Keratinocyte (primary cell): ENCODE measurements at regions not wholly inside any gene's neighbourhood (a gene's known extent, or its start where the extent isn't known, plus 50 kb on each side); places are given as distances from the start of the nearest gene placed in this dataset.

Experiments
- DNase-seq: peaks from one replicate; pipeline ENCODE4 v3.0.0-alpha.2; 2011; ENCODE audit warnings: low read depth, missing footprints, low spot score
- FAIRE-seq: peaks from 2 replicates; lab custom pipeline; 2011; peaks lifted over from hg19 to GRCh38; lab: Jason Lieb, UNC
- H2AFZ ChIP-seq: 2 replicates; pipeline ENCODE4 v1.6.0; 2012; ENCODE audit warnings: low read length, control low read depth, inconsistent platforms; ENCODE audit not compliant: control insufficient read depth
- H3K27ac ChIP-seq: 2 replicates; pipeline ENCODE4 v1.5.1; 2011; ENCODE audit warnings: low read length; ENCODE audit not compliant: control insufficient read depth, insufficient read depth
- H3K27me3 ChIP-seq: 3 replicates; pipeline ENCODE4 v1.6.0; 2011; ENCODE audit warnings: low read length; ENCODE audit not compliant: control insufficient read depth, insufficient read depth; ENCODE audit errors: extremely low read depth
- H3K36me3 ChIP-seq, 2 experiments: 2 replicates in 1 of 2; 3 replicates in 1 of 2; pipeline ENCODE4 v1.5.1; 2011; ENCODE audit warnings: low read length in 2 of 2, mild to moderate bottlenecking in 1 of 2; ENCODE audit not compliant: control insufficient read depth in 2 of 2, insufficient read depth in 2 of 2; ENCODE audit errors: extremely low read depth in 1 of 2
- H3K4me1 ChIP-seq: 3 replicates; pipeline ENCODE4 v1.5.1; 2011; ENCODE audit warnings: low read length; ENCODE audit not compliant: control insufficient read depth, insufficient read depth; ENCODE audit errors: extremely low read depth
- H3K4me2 ChIP-seq: 3 replicates; pipeline ENCODE4 v1.6.0; 2011; ENCODE audit warnings: low read depth, low read length; ENCODE audit not compliant: control insufficient read depth, insufficient read depth; ENCODE audit errors: extremely low read depth
- H3K4me3 ChIP-seq, 3 experiments: fragments of 200-600 bp in 1 of 3; sonication (generic) in 1 of 3; 2 replicates in 2 of 3; 3 replicates in 1 of 3; pipeline ENCODE4 v1.5.1; 2011 to 2016; ENCODE audit warnings: low read length in 3 of 3, mild to moderate bottlenecking in 3 of 3, control low read depth in 2 of 3, inconsistent platforms in 1 of 3, low read depth in 1 of 3, mixed read lengths in 1 of 3, mixed run types in 1 of 3, moderate library complexity in 1 of 3; ENCODE audit not compliant: control insufficient read depth in 2 of 3, insufficient read depth in 2 of 3; ENCODE audit errors: extremely low read depth in 1 of 3
- H3K79me2 ChIP-seq: 2 replicates; pipeline ENCODE4 v1.6.0; 2012; ENCODE audit warnings: low read length; ENCODE audit not compliant: control insufficient read depth, insufficient read depth
- H3K9ac ChIP-seq: 3 replicates; pipeline ENCODE4 v1.6.0; 2011; ENCODE audit warnings: low read length; ENCODE audit not compliant: control insufficient read depth, insufficient read depth; ENCODE audit errors: extremely low read depth
- H3K9me1 ChIP-seq: 3 replicates; pipeline ENCODE4 v1.6.0; 2011; ENCODE audit warnings: low read length; ENCODE audit not compliant: control insufficient read depth, insufficient read depth; ENCODE audit errors: extremely low read depth
- H3K9me3 ChIP-seq: 2 replicates; pipeline ENCODE4 v1.5.1; 2012; ENCODE audit warnings: low read depth, low read length; ENCODE audit not compliant: control insufficient read depth
- H4K20me1 ChIP-seq: 3 replicates; pipeline ENCODE4 v1.6.0; 2011; ENCODE audit warnings: low read length; ENCODE audit not compliant: control insufficient read depth, insufficient read depth; ENCODE audit errors: extremely low read depth
- EZH2 ChIP-seq: IDR thresholded peaks from one replicate; pipeline ENCODE4 v1.6.1; 2012; ENCODE audit warnings: inconsistent platforms, mild to moderate bottlenecking, low read length, moderate library complexity
- dilution Hi-C: fragments of 300-500 bp; cut with MboI; formaldehyde crosslinking; loops from one replicate; pipeline ENCODE4 v1.7.0; 2020; ENCODE audit warnings: low sequenced_read_pairs; ENCODE audit not compliant: extremely low pct_ligation_motif_present
- TF ChIP-seq, protein P1 (sequence below), 3 experiments: IDR thresholded peaks in 1 of 3; conservative IDR thresholded peaks in 1 of 3; optimal IDR thresholded peaks in 1 of 3; 2 replicates in 2 of 3; 3 replicates in 1 of 3; pipeline versions ENCODE3 to v1.5.1; 2011; ENCODE audit warnings: low read length in 3 of 3, mild to moderate bottlenecking in 3 of 3, moderate library complexity in 2 of 3, control low read depth in 1 of 3, inconsistent platforms in 1 of 3; ENCODE audit not compliant: insufficient read depth in 2 of 3; ENCODE audit errors: extremely low read depth in 1 of 3

DNA sequence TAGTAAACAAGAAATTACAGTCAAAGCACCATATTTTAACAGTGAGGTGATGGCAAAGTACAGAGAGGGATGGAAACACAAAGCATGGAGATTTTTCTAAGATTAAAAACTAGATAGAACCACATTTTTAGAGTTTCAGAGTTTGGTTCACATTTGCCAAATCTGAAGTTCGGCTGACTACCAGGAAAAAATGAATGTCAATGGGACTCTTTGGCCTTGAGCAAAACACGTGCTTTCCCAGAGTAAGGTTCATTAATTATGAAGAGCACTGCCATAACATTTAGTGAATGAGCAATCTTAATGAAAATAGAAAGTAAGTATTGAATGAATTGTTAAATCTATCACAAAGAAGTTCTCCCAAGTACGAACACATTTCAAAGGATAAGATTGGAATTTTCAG, 571.2 kb upstream of the VRK2 start:
- no peaks in the 10 kb centered on the region for H3K9me3 ChIP-seq
- H4K20me1 ChIP-seq: no peaks in the 10 kb centered on the region
- H3K4me3 ChIP-seq: no peak overlapping the region
- H3K79me2 ChIP-seq: no peaks in the 10 kb centered on the region
- H2AFZ ChIP-seq: no peak overlapping the region
- no peak overlapping the region for H3K4me2 ChIP-seq
- no peak for TF ChIP-seq EZH2
- TF ChIP-seq, protein P1, sequence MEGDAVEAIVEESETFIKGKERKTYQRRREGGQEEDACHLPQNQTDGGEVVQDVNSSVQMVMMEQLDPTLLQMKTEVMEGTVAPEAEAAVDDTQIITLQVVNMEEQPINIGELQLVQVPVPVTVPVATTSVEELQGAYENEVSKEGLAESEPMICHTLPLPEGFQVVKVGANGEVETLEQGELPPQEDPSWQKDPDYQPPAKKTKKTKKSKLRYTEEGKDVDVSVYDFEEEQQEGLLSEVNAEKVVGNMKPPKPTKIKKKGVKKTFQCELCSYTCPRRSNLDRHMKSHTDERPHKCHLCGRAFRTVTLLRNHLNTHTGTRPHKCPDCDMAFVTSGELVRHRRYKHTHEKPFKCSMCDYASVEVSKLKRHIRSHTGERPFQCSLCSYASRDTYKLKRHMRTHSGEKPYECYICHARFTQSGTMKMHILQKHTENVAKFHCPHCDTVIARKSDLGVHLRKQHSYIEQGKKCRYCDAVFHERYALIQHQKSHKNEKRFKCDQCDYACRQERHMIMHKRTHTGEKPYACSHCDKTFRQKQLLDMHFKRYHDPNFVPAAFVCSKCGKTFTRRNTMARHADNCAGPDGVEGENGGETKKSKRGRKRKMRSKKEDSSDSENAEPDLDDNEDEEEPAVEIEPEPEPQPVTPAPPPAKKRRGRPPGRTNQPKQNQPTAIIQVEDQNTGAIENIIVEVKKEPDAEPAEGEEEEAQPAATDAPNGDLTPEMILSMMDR (optimal IDR thresholded peaks at IDR 0.05 in 1 of 3, IDR thresholded peaks at IDR 0.05 in 1 of 3, conservative IDR thresholded peaks at IDR 0.05 in 1 of 3; ENCODE audit: extremely low read depth in 1 of 3, insufficient read depth in 2 of 3, low read length in 3 of 3): no peak
- H3K27me3 ChIP-seq: no peaks in the 10 kb centered on the region
- H3K4me1 ChIP-seq: no peaks in the 10 kb centered on the region
- dilution Hi-C loops: no loop called here
- DNase-seq: no peak
- no peaks in the 10 kb centered on the region for H3K9me1 ChIP-seq
- H3K36me3 ChIP-seq: no peaks in the 10 kb centered on the region
- no peak overlapping the region for H3K9ac ChIP-seq
- no peak for FAIRE-seq
- no peak overlapping the region for H3K27ac ChIP-seq

- no peak overlapping the region for H3K27ac ChIP-seq
- H3K9me1 ChIP-seq: no peaks in the 10 kb centered on the region
- FAIRE-seq (no peak), DNase-seq (no peak)
- H3K79me2 ChIP-seq: no peaks in the 10 kb centered on the region
- H2AFZ ChIP-seq: no peak overlapping the region
- no peaks in the 10 kb centered on the region for H3K36me3 ChIP-seq
- H4K20me1 ChIP-seq: no peaks in the 10 kb centered on the region
- no peaks in the 10 kb centered on the region for H3K9me3 ChIP-seq
- no peak overlapping the region for H3K4me2 ChIP-seq
- dilution Hi-C loops: no loop called here
- no peaks in the 10 kb centered on the region for H3K4me1 ChIP-seq
- H3K9ac ChIP-seq: no peak overlapping the region
- H3K4me3 ChIP-seq: no peak overlapping the region
- TF ChIP-seq EZH2: no peak
- TF ChIP-seq, protein P1 (optimal IDR thresholded peaks at IDR 0.05 in 1 of 3, IDR thresholded peaks at IDR 0.05 in 1 of 3, conservative IDR thresholded peaks at IDR 0.05 in 1 of 3; ENCODE audit: extremely low read depth in 1 of 3, insufficient read depth in 2 of 3, low read length in 3 of 3): no peak
- no peaks in the 10 kb centered on the region for H3K27me3 ChIP-seq
Measured at GRCh38 chr2:57479981-57480380, 566.6 kb upstream of the VRK2 start.
